ENCODE measurements at regions not wholly inside any gene's neighbourhood (a gene's known extent, or its start where the extent isn't known, plus 50 kb on each side); places are given as distances from the start of the nearest gene placed in this dataset.

DNA sequence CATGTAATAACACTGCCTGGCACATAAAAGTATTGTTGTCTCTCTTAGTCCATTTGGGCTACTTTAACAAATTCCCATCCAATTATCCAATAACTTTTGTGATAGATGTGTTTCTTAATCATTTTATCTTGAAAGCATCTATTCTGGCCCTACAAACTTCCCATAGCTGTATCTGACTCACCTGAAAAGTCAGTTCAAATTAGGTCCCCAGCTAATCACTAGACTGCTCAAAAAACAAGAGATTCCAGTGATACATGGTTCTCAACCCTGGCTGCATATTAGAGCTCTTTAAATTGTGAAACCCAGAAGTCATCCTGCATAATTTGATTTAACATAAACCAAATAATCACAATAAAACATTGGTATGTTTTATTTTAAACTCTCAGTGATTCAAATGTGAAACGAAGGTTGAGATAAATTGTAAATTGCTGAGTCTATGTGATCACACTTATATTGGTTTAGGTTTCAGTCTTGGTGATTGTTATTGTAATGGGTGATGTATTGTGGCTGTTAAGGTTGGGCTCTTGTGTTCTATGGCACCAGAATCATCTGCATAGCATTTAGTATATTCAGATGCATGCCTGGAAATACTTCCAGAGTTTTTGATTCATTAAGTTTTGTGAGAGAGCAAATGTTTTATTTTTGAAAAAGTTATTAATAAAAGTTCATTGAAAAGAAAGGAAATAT lies 268.9 kb upstream of the KCNMB2 start:
- DNase-seq, result no peak

DNA sequence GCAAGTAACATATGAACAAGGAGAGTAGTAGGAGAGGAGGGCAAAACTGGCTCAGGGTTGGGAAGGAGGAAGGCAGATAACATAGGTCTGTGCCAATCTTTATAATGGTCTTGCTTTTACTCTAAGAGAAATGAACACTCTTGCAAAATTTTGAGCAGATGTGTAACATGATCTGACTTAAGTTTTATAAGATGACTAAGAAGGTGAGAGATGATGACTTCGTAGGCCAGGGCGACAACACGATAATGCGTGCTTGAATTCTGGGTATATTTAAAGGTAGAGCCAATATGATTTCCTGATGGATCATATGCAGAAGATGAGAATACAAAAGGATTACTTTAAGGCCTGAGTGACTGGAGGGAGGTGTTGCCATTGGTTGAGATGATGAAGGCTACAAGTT lies 265.4 kb upstream of the KCNMB2 start:
- DNase-seq, result no peak

DNA sequence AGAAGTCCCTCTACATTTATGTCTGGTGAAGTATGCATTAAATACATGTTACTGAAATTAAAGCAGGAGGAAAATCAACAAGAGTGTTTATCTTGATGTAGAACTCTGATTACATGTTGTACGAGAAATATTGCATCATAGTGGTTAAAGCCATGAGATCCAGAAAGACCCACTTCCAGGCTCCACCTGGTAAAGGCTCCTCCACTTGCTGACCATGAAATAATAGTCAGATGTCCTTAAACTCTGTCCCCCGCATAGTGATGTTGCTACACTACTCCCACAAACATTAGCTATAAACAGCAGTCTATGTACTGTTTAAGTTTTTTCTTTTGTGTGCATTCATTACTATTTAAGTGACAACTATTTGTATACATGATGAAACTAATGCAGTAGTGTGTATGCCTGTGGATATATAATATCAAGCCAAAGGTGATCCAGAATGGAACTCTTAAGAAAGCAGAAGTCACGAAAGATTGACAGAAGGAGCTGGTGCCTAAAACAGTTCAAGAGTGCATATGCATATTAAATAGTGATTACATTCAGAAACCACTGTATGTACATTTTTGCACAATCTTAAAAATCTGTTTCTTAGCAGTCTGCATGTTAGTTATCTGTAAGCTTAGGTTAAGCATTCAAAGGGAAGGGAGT lies 264.4 kb upstream of the KCNMB2 start:
- DNase-seq, result no peak

DNA sequence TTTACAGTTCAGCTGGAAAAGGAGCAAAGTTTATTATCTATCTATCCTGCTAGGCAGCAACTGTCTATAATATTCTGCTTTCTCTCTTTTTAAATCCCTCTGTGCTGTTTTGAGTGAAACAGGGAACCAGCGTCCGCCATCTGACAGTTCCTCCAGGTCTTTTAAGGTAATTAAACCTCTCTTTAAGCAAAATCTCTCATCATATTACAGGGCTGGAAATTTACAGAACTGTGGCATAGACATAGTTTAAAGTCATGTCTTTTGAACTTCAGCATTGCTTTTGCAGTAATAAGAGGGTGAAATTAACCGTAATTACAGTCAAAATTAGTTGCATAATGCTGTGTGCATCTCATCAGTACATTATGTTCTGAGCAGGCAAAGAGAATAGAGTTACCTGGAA lies 263.4 kb upstream of the KCNMB2 start:
- no peak for DNase-seq

DNA sequence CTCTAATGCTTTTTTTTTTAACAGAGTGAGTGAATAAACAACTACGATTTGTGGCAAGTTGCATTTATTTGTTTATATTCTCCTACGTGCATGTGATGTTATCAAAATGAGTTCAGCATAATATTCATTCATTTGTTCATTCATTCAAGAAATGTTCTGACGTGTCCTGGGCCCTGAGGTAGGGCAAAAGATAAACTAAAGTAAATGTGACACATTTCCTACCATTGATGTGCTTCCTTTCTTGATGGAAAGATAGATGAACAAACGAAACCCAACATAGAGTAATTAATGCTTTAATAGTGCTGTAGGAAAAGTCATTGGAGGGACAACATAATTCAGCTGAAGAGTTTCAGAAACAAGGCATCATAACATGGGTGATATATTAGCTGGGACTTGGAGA lies 261.5 kb upstream of the KCNMB2 start:
- no peak for DNase-seq

DNA sequence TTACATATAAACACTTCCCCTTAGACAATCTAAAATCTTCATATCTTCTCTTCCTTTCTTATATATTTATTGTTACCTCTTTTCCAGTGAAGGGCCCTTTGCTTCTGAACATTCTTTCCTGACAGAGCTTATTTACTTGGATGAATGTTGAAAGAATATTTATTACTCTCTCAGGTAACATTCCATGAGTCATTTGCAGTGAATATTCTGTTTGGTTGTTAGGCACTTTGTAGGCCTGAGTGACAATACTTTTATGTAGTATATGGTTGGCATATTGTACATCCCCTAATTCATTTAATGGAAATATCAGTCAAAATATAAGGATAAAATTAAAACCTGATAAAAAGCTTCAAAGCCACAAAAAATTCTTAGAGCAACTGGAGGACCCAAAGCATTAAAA lies 260.9 kb upstream of the KCNMB2 start:
- no peak for DNase-seq

DNA sequence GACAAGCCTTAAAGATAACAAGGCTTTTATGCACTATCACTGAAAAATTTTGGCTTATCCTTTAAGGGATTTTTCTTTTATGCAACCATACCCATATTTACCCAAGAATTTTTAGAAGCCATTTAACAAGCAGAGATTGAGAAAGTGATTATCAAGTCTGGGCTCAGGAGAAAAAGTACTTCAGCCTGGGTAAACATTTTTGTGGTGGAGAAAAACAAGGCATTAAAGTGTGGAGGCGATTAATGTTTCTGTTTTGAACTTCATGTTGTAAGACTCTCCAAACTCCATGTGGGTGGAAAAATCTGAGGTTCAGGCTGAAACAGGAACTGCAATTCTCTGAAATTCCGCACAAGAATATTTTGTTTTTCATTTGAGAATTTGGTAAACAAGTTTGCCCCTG lies 260.4 kb upstream of the KCNMB2 start:
- no peak for DNase-seq

DNA sequence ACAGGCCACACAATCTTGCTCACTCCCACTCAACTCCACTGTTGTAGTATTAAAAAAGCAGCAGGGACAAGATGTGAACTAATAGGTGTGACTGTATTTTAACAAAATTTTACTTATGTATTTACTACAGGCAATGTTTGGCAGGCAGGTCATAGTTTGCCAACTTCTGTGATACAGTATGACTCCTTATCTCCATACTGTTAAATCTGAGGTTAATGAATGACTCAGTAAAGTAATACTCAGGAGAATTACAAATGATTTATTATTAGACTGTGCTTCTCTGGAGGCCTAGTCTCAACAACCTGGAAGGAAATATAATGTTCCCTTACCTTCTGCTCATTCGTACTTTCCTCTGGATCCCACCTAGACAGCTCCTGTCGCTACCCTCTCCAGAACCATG lies 258.6 kb upstream of the KCNMB2 start:
- DNase-seq, result no peak

DNA sequence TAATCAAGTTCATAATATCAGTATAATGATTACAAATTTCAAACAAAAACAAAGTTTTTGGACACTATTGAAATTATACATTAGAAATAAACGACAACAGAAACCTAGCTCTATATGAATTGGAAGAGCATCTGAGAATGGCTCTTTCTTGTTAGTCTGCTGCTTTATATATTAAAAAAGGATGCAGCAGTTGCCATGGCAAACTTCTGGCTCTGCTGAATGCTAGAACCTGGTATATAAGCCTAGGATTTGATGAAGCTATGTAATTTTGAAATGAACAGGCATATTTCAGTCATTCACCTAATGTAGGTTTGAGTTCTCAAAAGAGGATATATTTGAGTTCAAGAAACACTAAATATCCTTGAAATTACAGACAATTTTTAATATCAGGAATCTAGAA lies 252.7 kb upstream of the KCNMB2 start:
- no peak for DNase-seq

DNA sequence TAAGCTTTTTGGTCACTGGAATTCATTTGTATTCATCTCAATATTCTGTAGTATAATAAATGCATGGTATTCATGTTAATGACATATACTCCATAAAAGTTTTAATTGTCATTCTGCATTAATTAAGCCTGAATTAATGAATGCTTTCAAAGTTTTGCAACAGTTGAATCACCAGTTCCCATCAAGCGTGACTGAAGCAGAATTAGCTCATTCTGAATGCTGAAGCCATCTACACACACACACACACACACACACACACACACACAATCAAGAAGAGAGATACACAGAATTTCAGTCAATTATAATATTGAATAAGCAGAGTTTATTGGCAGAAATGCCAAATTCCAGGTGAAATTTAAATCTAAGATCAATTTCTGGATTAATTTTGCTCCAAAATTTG lies 252.1 kb upstream of the KCNMB2 start:
- DNase-seq, result no peak

DNA sequence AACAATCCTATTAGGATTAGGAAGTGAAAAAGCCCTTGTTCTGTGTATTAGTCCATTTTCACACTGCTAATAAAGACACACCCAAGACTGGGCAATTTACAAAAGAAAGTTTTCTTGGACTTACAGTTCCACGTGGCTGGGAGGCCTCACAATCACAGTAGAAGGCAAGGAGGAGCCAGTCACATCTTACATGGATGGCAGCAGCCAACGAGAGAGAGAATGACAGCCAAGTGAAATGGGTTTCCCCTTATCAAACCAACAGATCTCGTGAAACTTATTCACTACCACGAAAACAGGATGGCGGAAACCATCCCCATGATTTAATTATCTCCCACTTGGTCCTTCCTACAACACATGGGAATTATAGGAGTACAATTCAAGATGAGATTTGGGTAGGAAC lies 248.2 kb upstream of the KCNMB2 start:
- DNase-seq, result no peak

DNA sequence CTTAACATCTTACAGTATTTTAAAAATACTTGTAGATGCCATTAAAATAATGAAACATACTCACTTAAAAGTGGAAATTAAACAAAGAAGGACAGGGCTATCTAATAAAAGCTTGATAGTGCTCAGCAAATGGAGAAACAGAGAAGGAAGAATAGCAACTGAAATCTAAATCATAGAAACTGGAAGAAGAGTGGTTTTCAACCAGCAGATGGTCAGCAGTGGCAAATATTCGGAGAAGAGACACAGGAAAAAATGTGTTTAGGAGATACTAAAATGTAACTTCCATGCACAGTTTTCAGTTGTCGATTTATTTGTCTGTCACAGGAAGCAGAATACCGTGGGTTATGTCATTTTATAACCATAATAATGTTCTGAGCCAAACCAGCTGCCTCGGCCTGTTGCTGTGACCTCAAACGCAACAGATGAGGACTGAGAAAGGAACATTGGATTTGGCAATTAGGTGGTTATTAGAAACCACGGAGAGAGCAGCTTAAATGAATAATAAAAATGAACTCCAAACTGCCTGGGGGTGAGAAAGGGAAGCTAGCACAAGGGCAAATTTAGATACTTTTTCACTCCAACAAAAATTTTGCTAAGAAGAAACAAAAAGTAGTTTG lies 246.6 kb upstream of the KCNMB2 start:
- DNase-seq, result no peak

DNA sequence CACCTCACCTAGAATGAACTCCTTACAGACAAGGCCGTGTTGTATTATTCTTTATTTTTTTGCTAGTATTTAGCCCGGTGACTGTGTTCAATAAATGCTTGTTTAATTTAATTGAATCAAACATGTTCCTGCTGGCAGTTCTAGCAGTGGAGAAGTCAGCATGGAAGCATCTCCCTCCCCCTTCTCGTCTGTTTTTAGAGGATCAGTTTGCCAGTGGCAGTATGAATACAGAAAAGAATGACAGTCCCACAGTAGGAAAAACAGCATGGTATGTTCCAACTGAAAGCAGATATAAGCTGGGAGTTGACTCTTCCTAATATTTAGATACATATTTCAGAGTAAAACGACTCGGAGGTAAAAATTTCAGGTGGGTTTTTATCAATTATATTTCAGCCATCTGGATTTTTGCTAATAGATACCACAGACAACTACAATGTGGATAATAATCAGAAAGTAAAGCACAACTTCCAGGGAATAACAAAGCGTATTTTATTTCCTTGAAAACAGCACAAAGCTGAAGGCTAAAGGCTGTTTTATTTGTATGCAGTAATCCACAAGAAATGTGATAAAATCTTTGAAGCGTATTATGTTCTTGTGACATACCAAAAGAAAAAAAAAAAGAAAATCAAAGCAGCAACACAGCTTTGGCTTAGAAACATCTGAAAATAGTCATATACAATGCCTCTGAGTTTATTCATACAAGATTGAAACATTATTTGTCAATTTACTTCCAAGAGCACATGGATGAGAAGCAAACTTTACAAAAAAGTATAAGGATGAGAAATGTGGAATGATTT lies 244.5 kb upstream of the KCNMB2 start:
- no peak for DNase-seq

DNA sequence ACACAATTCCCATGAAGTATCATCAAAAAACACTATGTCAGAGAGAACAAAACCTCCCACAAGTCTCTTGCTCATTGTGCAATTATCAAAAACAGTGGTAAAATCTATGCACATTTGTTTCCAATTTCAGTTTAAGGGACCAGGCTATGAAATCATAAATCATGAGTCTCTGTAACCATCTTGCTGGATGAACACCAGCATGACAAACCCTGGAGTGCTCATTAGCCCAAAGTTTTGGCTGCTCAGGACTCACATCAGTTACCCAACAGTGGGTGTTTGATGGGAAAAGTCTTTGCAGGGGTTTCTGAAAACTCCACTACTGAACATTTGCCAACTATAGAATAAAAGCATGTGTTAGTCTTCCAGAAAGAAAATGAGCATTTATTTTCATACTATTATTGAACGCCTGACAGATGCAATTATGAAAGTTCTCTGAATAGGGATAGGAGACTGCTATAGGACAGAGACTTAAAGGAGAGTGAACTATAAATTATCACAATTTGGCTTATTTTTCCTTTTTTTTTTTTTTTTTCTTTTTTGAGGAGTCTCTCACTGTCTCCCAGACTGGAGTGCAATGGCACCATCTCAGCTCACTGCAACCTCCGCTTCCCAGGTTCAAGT lies 240.8 kb upstream of the KCNMB2 start:
- DNase-seq, result no peak

DNA sequence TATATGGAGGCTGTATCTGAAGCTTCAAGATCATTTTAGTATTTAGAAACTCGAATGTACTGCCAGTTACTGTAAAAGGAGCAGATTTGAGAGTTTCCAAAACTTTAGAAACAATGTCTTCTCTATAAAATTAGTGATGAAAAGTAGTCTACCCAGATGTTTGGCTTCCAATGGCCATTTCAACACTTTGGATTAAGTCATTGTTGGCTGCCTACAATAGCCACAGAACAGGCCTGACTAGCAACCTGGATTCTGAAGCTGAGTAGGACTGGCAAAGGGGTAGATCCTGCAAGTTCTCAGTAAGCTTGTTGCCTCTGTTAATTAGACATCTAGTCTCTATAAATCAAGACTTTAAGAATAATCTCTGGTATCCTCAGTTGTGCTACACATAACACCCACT lies 239.0 kb upstream of the KCNMB2 start:
- no peak for DNase-seq

DNA sequence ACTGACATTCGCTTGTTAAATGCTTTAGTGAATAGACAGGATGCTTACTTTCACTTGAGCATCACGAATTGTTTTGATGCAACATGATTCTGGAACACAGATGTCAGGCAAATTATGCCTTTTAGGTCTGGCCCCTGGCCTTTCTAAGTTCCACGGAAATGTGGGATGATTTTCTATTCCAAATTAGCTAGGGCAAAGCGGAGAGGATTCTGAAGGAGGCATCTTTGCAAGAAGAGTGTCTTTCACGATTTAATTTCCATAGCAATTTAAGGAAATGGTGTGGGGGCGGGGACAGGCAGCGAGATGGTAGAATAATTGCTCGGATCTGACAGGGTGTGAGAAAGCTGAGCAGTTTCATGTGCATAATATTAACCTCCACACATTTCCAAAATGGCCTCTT lies 238.5 kb upstream of the KCNMB2 start:
- no peak for DNase-seq

DNA sequence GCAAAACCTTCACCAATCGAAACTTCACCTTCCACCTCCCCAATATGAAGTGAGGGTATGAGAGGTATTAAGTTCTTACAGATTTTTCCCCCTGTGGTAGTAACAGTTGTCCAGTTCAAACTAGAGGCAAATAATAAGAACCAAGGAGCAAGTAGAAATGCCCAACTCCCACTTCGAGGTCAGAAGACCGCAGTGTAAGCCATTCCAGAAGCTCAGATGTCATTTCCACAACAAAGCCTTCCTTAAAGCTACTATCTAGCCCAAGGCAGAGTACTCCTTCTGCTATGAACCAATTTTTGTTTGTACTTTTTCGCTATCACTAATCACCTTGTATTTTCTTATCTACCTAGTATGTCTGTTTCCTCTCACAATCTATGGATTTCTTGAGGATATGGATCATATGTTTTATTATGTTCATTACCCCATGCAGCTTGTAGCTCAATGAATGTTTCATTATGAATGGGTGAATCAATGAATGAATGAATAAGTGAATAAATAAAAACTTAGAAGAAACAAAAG lies 235.7 kb upstream of the KCNMB2 start:
- no peak for DNase-seq

DNA sequence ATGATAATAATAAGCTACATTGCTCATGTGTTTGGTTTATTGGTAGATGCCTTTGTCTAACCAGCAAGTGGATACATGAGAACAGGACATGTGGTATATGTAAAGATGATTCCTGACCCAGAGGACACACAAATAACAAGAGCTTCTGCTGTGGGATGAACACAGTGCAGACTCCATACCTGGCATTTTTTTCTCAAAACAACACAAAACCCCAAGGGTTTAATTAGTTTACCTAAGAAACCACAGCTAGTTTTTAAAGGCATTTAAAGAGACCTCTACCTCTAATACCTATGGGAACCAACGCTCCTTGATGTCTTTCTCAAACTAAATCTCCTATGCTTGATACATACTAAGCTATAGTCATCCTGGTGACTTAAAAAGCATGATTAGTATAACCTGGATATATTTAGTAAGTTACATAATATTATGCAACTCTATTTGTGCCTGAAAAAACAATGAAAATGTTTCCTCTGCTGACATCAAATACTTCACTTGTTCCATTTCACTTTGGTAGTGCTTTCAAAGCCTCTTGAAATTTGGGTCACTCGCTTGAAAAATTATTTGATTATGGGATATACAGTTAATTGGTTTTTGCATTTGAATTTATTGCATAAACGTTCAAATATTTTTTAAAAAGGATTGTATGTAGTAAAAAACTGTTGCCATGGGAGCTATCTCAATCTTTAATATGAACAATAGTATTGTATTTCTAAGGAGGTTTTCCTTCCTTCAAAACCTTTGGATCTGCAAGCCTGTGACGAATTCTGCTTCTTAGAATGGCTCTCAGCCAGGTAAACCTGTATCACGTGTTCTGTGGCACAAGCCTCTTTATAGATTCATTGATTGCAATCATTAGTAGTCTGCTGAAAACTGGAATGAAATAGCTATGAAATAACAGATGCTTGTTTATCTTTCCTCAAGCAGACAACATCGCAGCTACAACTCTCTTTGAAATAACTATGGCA lies 233.0 kb upstream of the KCNMB2 start:
- DNase-seq, result no peak

DNA sequence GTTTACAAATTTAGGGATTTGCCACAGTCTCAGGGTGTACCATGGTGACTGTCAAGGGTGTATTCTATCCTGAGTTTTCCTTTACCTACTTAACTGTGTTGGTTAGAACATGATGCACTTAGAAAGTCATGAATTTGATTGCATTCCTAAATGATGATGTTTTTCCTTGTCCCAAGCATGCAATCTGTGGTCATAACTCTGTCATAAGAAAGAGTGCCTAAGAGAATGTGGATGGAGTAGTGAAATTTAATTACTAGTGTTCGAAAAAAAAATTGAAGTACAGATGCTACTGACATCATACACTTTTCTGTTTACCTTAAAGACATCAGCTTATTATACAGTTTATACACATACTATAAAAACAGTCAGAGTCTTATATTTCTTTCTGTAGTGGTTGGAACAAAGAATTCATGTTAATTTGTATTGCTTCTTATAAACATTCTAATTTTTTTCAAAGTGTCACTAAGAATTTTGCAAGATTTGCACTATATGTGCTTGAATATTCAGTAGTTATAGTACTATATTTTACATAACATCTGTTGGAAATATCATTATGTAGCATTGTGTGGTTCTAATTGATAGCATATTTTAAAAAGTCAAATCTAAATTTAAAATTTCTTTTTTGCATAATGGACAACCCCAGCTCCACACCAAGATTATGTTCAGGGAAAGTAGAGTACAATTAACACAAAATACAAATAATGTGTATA lies 231.3 kb upstream of the KCNMB2 start:
- DNase-seq, result no peak

DNA sequence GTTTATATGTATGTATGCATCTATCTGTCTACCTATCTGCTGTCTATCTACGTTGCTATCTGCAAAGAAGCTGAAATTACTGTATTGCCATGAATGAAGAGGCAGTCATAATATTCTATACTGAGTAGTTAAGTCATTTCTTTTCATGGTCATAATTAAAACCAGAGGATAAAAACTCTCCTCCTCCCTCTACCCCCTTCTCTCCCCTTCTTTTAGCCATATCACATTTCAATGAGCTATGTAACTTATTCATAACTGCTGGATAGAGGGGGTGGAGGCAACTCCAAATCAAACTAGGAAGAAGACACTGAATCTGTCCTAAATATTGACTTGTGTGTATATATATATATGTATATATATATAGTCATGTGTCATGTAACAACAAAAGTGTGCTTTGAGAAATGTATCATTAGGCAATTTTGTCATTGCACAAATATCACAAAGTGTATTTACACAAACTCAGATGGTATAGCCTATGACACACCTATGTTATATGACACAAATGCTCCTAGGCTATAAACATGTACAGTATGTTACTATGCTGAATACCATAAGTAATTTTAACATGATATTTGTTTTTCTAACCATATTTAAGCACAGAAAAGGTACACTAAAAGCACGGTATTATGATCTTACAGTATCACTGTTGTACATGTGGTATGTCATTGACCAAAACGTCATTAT lies 229.7 kb upstream of the KCNMB2 start:
- no peak for DNase-seq

DNA sequence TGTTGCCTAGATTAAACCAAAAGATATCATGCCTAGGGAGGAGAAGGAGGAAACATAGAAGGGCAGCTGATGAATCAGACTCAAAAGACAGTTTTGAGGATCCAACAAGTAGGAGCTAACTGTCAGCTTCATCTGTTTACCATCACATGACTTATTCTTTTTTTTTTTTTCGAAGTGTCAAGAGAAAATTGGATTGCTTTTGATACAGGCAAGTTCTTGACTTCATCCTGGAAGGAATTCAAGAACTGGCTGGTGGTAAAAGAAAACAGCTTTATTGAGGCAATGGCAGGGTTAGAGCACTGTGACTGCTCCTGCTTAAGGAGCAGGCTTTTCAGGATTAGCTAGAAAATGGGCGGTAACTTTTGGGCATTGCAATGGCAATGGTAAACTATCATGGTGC lies 227.5 kb upstream of the KCNMB2 start:
- DNase-seq, result no peak
